ENCODE measurements at regions not wholly inside any gene's neighbourhood (a gene's known extent, or its start where the extent isn't known, plus 50 kb on each side); places are given as distances from the start of the nearest gene placed in this dataset.

- TF ChIP-seq REST (IDR thresholded peaks at IDR 0.05; ENCODE audit: borderline replicate concordance) (peak; percentile 73), REST (CRISPR knock-in tag; IDR thresholded peaks at IDR 0.05; ENCODE audit: low read depth) (no peak), HIVEP1 (CRISPR knock-in tag; IDR thresholded peaks at IDR 0.05) (no peak), EP400 (IDR thresholded peaks at IDR 0.05) (no peak), ZMIZ1 (IDR thresholded peaks at IDR 0.05; ENCODE audit: low read depth in 2 of 2, low read length in 2 of 2) (peak in 1 of 2 experiments; percentile 83; a peak in 2 of 4 replicates), NR2C1 (IDR thresholded peaks at IDR 0.05) (no peak), NR2C1 (tag; IDR thresholded peaks at IDR 0.05) (peak; percentile 44; the same call in 1 of the 2 replicates), ZNF77 (CRISPR knock-in tag; IDR thresholded peaks at IDR 0.05) (no peak)
Observed at GRCh38 chr7:112573302-112574039, 92.7 kb downstream of the LSMEM1 start (continued).
